ENCODE measurements at regions not wholly inside any gene's neighbourhood (a gene's known extent, or its start where the extent isn't known, plus 50 kb on each side); places are given as distances from the start of the nearest gene placed in this dataset.

DNA sequence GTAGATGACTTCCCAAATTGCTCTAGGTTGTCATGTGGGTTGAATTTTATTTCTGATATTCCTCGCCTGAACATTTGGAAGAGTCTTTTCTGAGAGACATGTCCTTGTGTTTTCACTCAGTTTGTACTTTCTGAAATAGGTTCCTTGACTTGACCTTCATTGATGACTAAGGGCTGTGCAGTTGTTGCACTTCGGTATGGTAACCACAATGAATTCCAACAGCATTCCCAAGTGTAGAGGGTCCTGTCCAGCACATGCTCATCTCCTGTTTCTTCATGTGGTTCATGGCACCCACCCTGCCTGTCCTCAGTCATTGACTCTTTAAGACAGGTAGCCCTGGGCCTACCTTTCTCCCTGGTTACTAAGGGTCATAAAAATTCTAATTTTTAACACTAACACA, 527.8 kb downstream of the MTRR start:
- H3K9me3 ChIP-seq (ENCODE audit: low read length) = no peaks in the 10 kb centered on the region
- H3K27ac ChIP-seq (ENCODE audit: low read depth, low read length, poor library complexity, severe bottlenecking) = no peak overlapping the region
- no peak overlapping the region for H3K4me3 ChIP-seq (ENCODE audit: low read depth, low read length, poor library complexity, severe bottlenecking)
- H3K9me2 ChIP-seq (ENCODE audit: low read depth, low read length) = no peaks in the 10 kb centered on the region
- no peaks in the 10 kb centered on the region for H4K20me1 ChIP-seq (ENCODE audit: insufficient read depth, low read length)
- H2AFZ ChIP-seq (ENCODE audit: low read length) = no peak overlapping the region
- TF ChIP-seq EZH2 (IDR thresholded peaks at IDR 0.05; ENCODE audit: borderline replicate concordance, low read length) (no peak), CTCF (IDR thresholded peaks at IDR 0.05; ENCODE audit: low read length) (no peak)
- no peaks in the 10 kb centered on the region for H3K36me3 ChIP-seq (ENCODE audit: insufficient read depth, low read length)
- H3K4me2 ChIP-seq (ENCODE audit: low read length) = no peak overlapping the region
- no peaks in the 10 kb centered on the region; the same call in 1 of the 2 replicates for H3K27me3 ChIP-seq (ENCODE audit: insufficient read depth, low read length)
- H3K79me2 ChIP-seq (ENCODE audit: insufficient read depth, low read length) = no peaks in the 10 kb centered on the region
- no peaks in the 10 kb centered on the region for H3K4me1 ChIP-seq (ENCODE audit: insufficient read depth, low read length, severe bottlenecking)
- H3F3A ChIP-seq (ENCODE audit: insufficient read depth, low read length) = no peaks in the 10 kb centered on the region
- no peak overlapping the region for H3K9ac ChIP-seq (ENCODE audit: low read length)

DNA sequence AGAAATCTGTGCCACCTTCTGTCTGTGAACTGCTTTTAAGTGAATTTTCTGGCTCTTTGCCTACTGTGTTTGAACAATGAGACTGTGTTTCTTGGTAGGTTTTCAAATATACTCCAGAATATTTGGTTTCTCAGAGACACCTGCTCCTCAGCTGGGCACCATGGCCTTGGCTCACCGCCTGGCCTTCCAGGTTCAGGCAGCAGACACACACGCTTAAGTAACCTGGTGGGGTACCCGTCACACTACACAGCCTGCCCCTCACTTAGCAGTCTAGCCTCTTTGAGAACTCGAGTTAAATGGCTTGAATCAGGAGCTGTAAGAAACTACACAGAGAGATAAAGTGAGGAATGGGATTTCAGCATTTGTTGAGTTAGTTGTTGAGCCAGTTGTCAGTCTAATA, 530.5 kb downstream of the MTRR start:
- Histone ChIP-seq H3K4me1 (ENCODE audit: insufficient read depth, low read length, severe bottlenecking) (no peaks in the 10 kb centered on the region), H3K27me3 (ENCODE audit: insufficient read depth, low read length) (no peaks in the 10 kb centered on the region; the same call in 1 of the 2 replicates)

GRCh38 chr5:8408258-8408657, 539.3 kb downstream of the MTRR start:
- Histone ChIP-seq H3K9me3 (ENCODE audit: low read length) (no peaks in the 10 kb centered on the region), H3K36me3 (ENCODE audit: insufficient read depth, low read length) (no peaks in the 10 kb centered on the region), H3K4me2 (ENCODE audit: low read length) (no peak overlapping the region), H3K79me2 (ENCODE audit: insufficient read depth, low read length) (no peaks in the 10 kb centered on the region), H3K4me1 (ENCODE audit: insufficient read depth, low read length, severe bottlenecking) (no peaks in the 10 kb centered on the region), H3K27me3 (ENCODE audit: insufficient read depth, low read length) (no peaks in the 10 kb centered on the region), H4K20me1 (ENCODE audit: insufficient read depth, low read length) (no peaks in the 10 kb centered on the region), H3K9me2 (ENCODE audit: low read depth, low read length) (no peaks in the 10 kb centered on the region), H3K4me3 (ENCODE audit: low read depth, low read length, poor library complexity, severe bottlenecking) (no peak overlapping the region), H3K27ac (ENCODE audit: low read depth, low read length, poor library complexity, severe bottlenecking) (no peak overlapping the region), H3K9ac (ENCODE audit: low read length) (no peak overlapping the region), H2AFZ (ENCODE audit: low read length) (no peak overlapping the region), H3F3A (ENCODE audit: insufficient read depth, low read length) (no peaks in the 10 kb centered on the region)
- no peak for TF ChIP-seq CTCF (IDR thresholded peaks at IDR 0.05; ENCODE audit: low read length)
- no peak for TF ChIP-seq EZH2 (IDR thresholded peaks at IDR 0.05; ENCODE audit: borderline replicate concordance, low read length)

More for the DNA sequence above, 530.5 kb downstream of the MTRR start:
- TF ChIP-seq CTCF (IDR thresholded peaks at IDR 0.05; ENCODE audit: low read length) (no peak), EZH2 (IDR thresholded peaks at IDR 0.05; ENCODE audit: borderline replicate concordance, low read length) (no peak)
- Histone ChIP-seq H3K79me2 (ENCODE audit: insufficient read depth, low read length) (no peaks in the 10 kb centered on the region), H3K9ac (ENCODE audit: low read length) (no peak overlapping the region), H3K4me2 (ENCODE audit: low read length) (no peak overlapping the region), H3K36me3 (ENCODE audit: insufficient read depth, low read length) (no peaks in the 10 kb centered on the region), H4K20me1 (ENCODE audit: insufficient read depth, low read length) (no peaks in the 10 kb centered on the region), H3K9me3 (ENCODE audit: low read length) (no peaks in the 10 kb centered on the region), H3K9me2 (ENCODE audit: low read depth, low read length) (no peaks in the 10 kb centered on the region), H2AFZ (ENCODE audit: low read length) (no peak overlapping the region), H3K4me3 (ENCODE audit: low read depth, low read length, poor library complexity, severe bottlenecking) (no peak overlapping the region), H3K27ac (ENCODE audit: low read depth, low read length, poor library complexity, severe bottlenecking) (no peak overlapping the region), H3F3A (ENCODE audit: insufficient read depth, low read length) (no peaks in the 10 kb centered on the region)

Measured in OCI-LY1 (cell line).